ENCODE measurements at regions not wholly inside any gene's neighbourhood (a gene's known extent, or its start where the extent isn't known, plus 50 kb on each side); places are given as distances from the start of the nearest gene placed in this dataset.

DNA sequence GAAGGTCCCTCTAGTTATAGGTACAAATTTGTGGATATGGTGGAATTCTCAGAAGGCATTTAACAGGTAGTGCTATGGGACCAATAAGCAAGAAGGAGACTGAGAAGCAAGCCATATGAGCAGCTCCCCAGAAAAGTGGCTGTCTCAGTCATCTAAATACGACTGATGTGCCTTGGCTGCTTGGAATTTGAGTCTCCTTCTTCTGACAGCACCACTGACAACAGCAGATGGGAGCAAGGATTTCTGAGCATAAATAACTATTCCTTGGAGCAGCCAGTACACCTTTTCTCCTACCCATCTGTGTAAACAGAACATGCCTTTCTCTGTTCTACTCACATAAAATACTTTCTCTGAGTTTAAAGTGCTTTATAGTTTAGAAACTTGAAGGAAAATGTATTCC is 196.2 kb downstream of the GABRG1 start:
- ChIA-PET POLR2A (no interaction called here), CTCF (no interaction called here)
- FAIRE-seq (no peak), DNase-seq (ENCODE audit: low read depth, low spot score) (no peak)
- H3K4me1 ChIP-seq (ENCODE audit: control insufficient read depth, extremely low read depth, insufficient read depth, low read length) = no peaks in the 10 kb centered on the region
- peaks cover 2% of the 10 kb centered on the region for H3K9me3 ChIP-seq (replicated peaks; ENCODE audit: control insufficient read depth, insufficient read depth, low read length)
- H3K4me2 ChIP-seq (ENCODE audit: insufficient read depth, low read length) = no peak overlapping the region
- dilution Hi-C loops (cut with MboI; ENCODE audit: extremely low pct_ligation_motif_present, low sequenced_read_pairs) (no loop called here), intact Hi-C loops (cut with micrococcal nuclease) (no loop called here)
- H2AFZ ChIP-seq (ENCODE audit: low read depth, low read length) = no peak overlapping the region
- H3K9me1 ChIP-seq (replicated peaks; ENCODE audit: control insufficient read depth, extremely low read depth, insufficient read depth, low read length) = no peaks in the 10 kb centered on the region
- H3K27ac ChIP-seq (ENCODE audit: insufficient read depth, low read depth, low read length) = no peak overlapping the region
- H3K4me3 ChIP-seq (replicated peaks in 1 of 3; ENCODE audit: insufficient read depth in 1 of 3, low read depth in 1 of 3, low read length in 3 of 3) = no peak overlapping the region
- H3K79me2 ChIP-seq (ENCODE audit: control insufficient read depth, insufficient read depth, low read length) = no peaks in the 10 kb centered on the region
- TF ChIP-seq EZH2 (IDR thresholded peaks at IDR 0.05; ENCODE audit: borderline replicate concordance, low read depth, low read length, severe bottlenecking) (no peak), FOS (IDR thresholded peaks at IDR 0.05; ENCODE audit: borderline replicate concordance, insufficient read depth, low read length) (no peak), POLR2AphosphoS5 (IDR thresholded peaks at IDR 0.05; ENCODE audit: insufficient read depth, low read depth, low read length) (no peak), POLR2A (IDR thresholded peaks at IDR 0.05; ENCODE audit: low read depth, low read length) (no peak), MYC (IDR thresholded peaks at IDR 0.05; ENCODE audit: low read depth, low read length) (no peak), JUN (IDR thresholded peaks at IDR 0.05; ENCODE audit: borderline replicate concordance, insufficient read depth, insufficient read length, low read depth) (no peak), GATA2 (IDR thresholded peaks at IDR 0.05; ENCODE audit: insufficient read depth, insufficient read length, low read depth, low read length) (no peak)
- TF ChIP-seq, protein P1, sequence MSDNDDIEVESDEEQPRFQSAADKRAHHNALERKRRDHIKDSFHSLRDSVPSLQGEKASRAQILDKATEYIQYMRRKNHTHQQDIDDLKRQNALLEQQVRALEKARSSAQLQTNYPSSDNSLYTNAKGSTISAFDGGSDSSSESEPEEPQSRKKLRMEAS (IDR thresholded peaks at IDR 0.05; ENCODE audit: insufficient read depth, insufficient read length) = no peak
- TF ChIP-seq, protein P2, sequence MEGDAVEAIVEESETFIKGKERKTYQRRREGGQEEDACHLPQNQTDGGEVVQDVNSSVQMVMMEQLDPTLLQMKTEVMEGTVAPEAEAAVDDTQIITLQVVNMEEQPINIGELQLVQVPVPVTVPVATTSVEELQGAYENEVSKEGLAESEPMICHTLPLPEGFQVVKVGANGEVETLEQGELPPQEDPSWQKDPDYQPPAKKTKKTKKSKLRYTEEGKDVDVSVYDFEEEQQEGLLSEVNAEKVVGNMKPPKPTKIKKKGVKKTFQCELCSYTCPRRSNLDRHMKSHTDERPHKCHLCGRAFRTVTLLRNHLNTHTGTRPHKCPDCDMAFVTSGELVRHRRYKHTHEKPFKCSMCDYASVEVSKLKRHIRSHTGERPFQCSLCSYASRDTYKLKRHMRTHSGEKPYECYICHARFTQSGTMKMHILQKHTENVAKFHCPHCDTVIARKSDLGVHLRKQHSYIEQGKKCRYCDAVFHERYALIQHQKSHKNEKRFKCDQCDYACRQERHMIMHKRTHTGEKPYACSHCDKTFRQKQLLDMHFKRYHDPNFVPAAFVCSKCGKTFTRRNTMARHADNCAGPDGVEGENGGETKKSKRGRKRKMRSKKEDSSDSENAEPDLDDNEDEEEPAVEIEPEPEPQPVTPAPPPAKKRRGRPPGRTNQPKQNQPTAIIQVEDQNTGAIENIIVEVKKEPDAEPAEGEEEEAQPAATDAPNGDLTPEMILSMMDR (IDR thresholded peaks at IDR 0.05; ENCODE audit: extremely low read depth in 1 of 2, insufficient read depth in 1 of 2, low read depth in 1 of 2, low read length in 2 of 2) = no peak
- H3K27me3 ChIP-seq (ENCODE audit: control insufficient read depth in 2 of 2, insufficient read depth in 2 of 2, low read length in 2 of 2) = no peaks in the 10 kb centered on the region
- no peaks in the 10 kb centered on the region for H4K20me1 ChIP-seq (replicated peaks; ENCODE audit: control insufficient read depth, extremely low read depth, insufficient read depth, low read length)
- no TSS peak for BruUV-seq (replicated peaks)
- no peaks in the 10 kb centered on the region for H3K36me3 ChIP-seq (ENCODE audit: control insufficient read depth in 2 of 2, extremely low read depth in 1 of 2, insufficient read depth in 2 of 2, low read length in 2 of 2)
- H3K9ac ChIP-seq (replicated peaks; ENCODE audit: extremely low read depth, insufficient read depth, low read length) = no peak overlapping the region

Data from endothelial cell of umbilical vein (primary cell).